ENCODE measurements at regions not wholly inside any gene's neighbourhood (a gene's known extent, or its start where the extent isn't known, plus 50 kb on each side); places are given as distances from the start of the nearest gene placed in this dataset.

DNA sequence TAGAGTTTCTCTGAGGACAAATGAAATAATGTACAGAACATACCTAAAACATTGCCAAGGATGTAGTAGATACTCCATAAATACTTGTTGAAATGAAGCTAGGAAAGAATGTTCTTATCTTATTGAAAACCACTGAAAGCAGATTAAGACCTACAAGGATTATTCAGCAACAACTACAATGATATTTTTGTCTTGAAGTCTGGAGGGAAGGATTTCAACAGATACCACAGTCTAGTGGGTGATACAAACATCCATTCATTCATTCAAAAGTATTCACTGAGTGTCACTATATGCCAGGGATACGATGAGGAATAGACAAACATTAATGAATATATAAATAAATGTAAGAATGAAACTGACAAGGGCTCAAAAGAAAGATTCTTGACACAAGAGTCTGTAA, 74.7 kb upstream of the THBS1 start:
- Histone ChIP-seq H3K27me3 (ENCODE audit: control insufficient read depth, low read length) (no peaks in the 10 kb centered on the region), H3K4me2 (ENCODE audit: low read length) (no peak overlapping the region), H4K20me1 (ENCODE audit: control insufficient read depth, insufficient read depth, low read depth, low read length) (no peaks in the 10 kb centered on the region), H3F3A (ENCODE audit: control insufficient read depth, insufficient read depth) (no peaks in the 10 kb centered on the region), H3K4me3 (ENCODE audit: low read length) (no peak overlapping the region), H3K79me2 (ENCODE audit: control insufficient read depth, low read length) (no peaks in the 10 kb centered on the region), H3K9me3 (ENCODE audit: control insufficient read depth, insufficient read depth, low read length) (no peaks in the 10 kb centered on the region), H3K36me3 (ENCODE audit: control insufficient read depth, low read length) (no peaks in the 10 kb centered on the region), H3K27ac (ENCODE audit: low read depth, low read length) (no peak overlapping the region), H3K9me2 (replicated peaks; ENCODE audit: control insufficient read depth, low read length) (no peaks in the 10 kb centered on the region), H3K4me1 (ENCODE audit: control insufficient read depth, low read length) (no peaks in the 10 kb centered on the region)
- TF ChIP-seq, protein P1, sequence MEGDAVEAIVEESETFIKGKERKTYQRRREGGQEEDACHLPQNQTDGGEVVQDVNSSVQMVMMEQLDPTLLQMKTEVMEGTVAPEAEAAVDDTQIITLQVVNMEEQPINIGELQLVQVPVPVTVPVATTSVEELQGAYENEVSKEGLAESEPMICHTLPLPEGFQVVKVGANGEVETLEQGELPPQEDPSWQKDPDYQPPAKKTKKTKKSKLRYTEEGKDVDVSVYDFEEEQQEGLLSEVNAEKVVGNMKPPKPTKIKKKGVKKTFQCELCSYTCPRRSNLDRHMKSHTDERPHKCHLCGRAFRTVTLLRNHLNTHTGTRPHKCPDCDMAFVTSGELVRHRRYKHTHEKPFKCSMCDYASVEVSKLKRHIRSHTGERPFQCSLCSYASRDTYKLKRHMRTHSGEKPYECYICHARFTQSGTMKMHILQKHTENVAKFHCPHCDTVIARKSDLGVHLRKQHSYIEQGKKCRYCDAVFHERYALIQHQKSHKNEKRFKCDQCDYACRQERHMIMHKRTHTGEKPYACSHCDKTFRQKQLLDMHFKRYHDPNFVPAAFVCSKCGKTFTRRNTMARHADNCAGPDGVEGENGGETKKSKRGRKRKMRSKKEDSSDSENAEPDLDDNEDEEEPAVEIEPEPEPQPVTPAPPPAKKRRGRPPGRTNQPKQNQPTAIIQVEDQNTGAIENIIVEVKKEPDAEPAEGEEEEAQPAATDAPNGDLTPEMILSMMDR (IDR thresholded peaks at IDR 0.05; ENCODE audit: low read depth, low read length, poor library complexity, severe bottlenecking), result no peak
- no peak for TF ChIP-seq EZH2phosphoT487 (IDR thresholded peaks at IDR 0.05; ENCODE audit: borderline replicate concordance, low read length)

DNA sequence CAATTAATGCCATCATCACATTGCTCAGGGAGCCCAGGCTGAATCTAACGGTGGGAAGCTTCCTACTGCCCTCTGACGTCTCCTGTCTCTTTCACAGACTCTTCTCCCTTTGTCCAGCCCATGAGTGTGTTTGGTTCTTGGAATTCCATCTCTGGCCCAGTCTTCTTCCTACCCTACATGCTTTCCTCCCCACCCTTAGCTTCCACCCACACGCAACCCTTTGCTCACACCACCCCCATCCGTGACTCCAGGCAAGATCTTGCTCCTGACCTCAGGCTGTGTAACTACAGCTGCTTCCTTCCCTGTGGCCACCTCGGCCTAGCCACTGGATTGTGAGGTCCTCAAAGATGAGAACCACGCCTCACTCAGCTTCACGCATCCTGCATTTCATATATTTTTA, 72.3 kb upstream of the THBS1 start:
- Histone ChIP-seq H3K9me3 (ENCODE audit: control insufficient read depth, insufficient read depth, low read length) (no peaks in the 10 kb centered on the region), H3K27ac (ENCODE audit: low read depth, low read length) (no peak overlapping the region), H3K4me2 (ENCODE audit: low read length) (no peak overlapping the region), H3K36me3 (ENCODE audit: control insufficient read depth, low read length) (no peaks in the 10 kb centered on the region), H4K20me1 (ENCODE audit: control insufficient read depth, insufficient read depth, low read depth, low read length) (no peaks in the 10 kb centered on the region), H3K79me2 (ENCODE audit: control insufficient read depth, low read length) (no peaks in the 10 kb centered on the region), H3K4me1 (ENCODE audit: control insufficient read depth, low read length) (no peaks in the 10 kb centered on the region), H3K9me2 (replicated peaks; ENCODE audit: control insufficient read depth, low read length) (no peaks in the 10 kb centered on the region), H3K4me3 (ENCODE audit: low read length) (no peak overlapping the region), H3K27me3 (ENCODE audit: control insufficient read depth, low read length) (no peaks in the 10 kb centered on the region), H3F3A (ENCODE audit: control insufficient read depth, insufficient read depth) (no peaks in the 10 kb centered on the region)
- TF ChIP-seq, protein P1 (IDR thresholded peaks at IDR 0.05; ENCODE audit: low read depth, low read length, poor library complexity, severe bottlenecking), result no peak
- TF ChIP-seq EZH2phosphoT487 (IDR thresholded peaks at IDR 0.05; ENCODE audit: borderline replicate concordance, low read length), result no peak

DNA sequence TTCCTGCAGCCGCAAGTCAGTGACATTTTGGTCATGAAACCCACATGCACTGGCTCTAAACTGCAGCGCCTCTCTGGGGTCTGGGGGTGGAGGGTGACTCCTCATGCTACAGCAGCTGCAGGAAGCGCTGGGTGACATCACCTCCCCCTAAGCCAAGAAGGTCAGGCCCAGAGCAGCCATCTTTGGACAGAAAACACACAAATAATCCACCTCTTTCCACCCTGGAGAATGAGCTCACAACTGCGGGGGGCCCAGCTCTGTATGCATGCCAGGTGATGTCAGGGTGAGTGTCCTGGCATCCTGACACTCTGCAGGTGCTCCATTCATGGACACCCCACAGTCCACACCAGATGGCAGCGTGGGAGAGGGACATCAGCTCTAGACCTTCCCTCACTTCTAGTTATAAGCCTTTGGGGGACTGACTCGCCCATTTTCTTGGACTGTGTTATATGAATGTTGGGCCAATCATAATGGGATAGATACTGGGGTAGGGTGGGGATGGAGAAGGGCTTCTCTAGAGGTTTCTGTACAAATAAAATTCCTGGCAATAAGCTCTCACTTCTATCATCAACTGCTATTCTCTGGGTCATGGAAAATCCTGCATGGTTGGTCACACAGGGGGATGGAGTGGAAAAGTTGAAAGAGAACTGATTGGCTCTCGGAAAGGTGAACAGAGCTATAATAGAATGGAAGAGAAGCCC, 70.7 kb upstream of the THBS1 start:
- Histone ChIP-seq H3K9me3 (ENCODE audit: control insufficient read depth, insufficient read depth, low read length) (0 out of 2 replicates have a peak, but pooled peaks cover 5% of the 10 kb centered on the region), H3K79me2 (ENCODE audit: control insufficient read depth, low read length) (no peaks in the 10 kb centered on the region), H3K27me3 (ENCODE audit: control insufficient read depth, low read length) (no peaks in the 10 kb centered on the region), H3F3A (ENCODE audit: control insufficient read depth, insufficient read depth) (no peaks in the 10 kb centered on the region), H3K9me2 (replicated peaks; ENCODE audit: control insufficient read depth, low read length) (no peaks in the 10 kb centered on the region), H3K27ac (ENCODE audit: low read depth, low read length) (no peak overlapping the region), H4K20me1 (ENCODE audit: control insufficient read depth, insufficient read depth, low read depth, low read length) (no peaks in the 10 kb centered on the region), H3K4me3 (ENCODE audit: low read length) (no peak overlapping the region), H3K4me1 (ENCODE audit: control insufficient read depth, low read length) (no peaks in the 10 kb centered on the region), H3K36me3 (ENCODE audit: control insufficient read depth, low read length) (no peaks in the 10 kb centered on the region), H3K4me2 (ENCODE audit: low read length) (no peak overlapping the region)
- no peak for TF ChIP-seq EZH2phosphoT487 (IDR thresholded peaks at IDR 0.05; ENCODE audit: borderline replicate concordance, low read length)
- TF ChIP-seq, protein P1 (IDR thresholded peaks at IDR 0.05; ENCODE audit: low read depth, low read length, poor library complexity, severe bottlenecking), result no peak
